Naive thymus-derived CD4-positive, alpha-beta T cell (primary cell): ENCODE measurements at regions not wholly inside any gene's neighbourhood (a gene's known extent, or its start where the extent isn't known, plus 50 kb on each side); places are given as distances from the start of the nearest gene placed in this dataset.

ENCODE experiments used
- ATAC-seq: fragments of 150-1000 bp; cut with Tn5 transposase; 2 replicates; pipeline ENCODE4 v1.10.0; 2021; ENCODE audit warnings: mild to moderate bottlenecking, moderate library complexity
- CTCF ChIA-PET: fragments of 350-600 bp; sonication (Branson Sonifier 250); formaldehyde crosslinking; loops from one replicate; lab custom pipeline; 2021; ENCODE audit warnings: antibody characterized with exemption; lab: Charles Lee
- POLR2A ChIA-PET: fragments of 350-600 bp; sonication (Branson Sonifier 250); formaldehyde crosslinking; loops from one replicate; lab custom pipeline; 2021; ENCODE audit warnings: antibody characterized with exemption, inconsistent platforms; lab: Charles Lee
- DNase-seq, 9 donors: peaks; one replicate each; pipeline versions ENCODE4 v3.0.0 to v3.0.0-alpha.2; 2020 to 2022; ENCODE audit warnings: mixed read lengths in 1 of 9
- H3K27ac ChIP-seq: one replicate; pipeline ENCODE4 v1.7.0; 2013; ENCODE audit warnings: mild to moderate bottlenecking, low read depth, low read length, moderate library complexity
- H3K27me3 ChIP-seq, 2 donors: one replicate each; pipeline ENCODE4 v1.7.0; 2013; ENCODE audit warnings: low read length in 2 of 2, mild to moderate bottlenecking in 2 of 2, moderate library complexity in 2 of 2; ENCODE audit not compliant: control insufficient read depth in 2 of 2, insufficient read depth in 2 of 2
- H3K36me3 ChIP-seq, 3 experiments: 1 replicate in 2 of 3; 2 replicates in 1 of 3; pipeline ENCODE4 v1.7.0; 2013; ENCODE audit warnings: low read length in 3 of 3, mild to moderate bottlenecking in 3 of 3, moderate library complexity in 1 of 3; ENCODE audit not compliant: insufficient read depth in 3 of 3, control insufficient read depth in 2 of 3
- H3K4me1 ChIP-seq, 2 donors: one replicate each; pipeline ENCODE4 v1.7.0; 2013; ENCODE audit warnings: low read length in 2 of 2, mild to moderate bottlenecking in 2 of 2, moderate library complexity in 1 of 2; ENCODE audit not compliant: control insufficient read depth in 2 of 2, insufficient read depth in 2 of 2
- H3K4me3 ChIP-seq: 2 replicates; pipeline ENCODE4 v1.7.0; 2013; ENCODE audit warnings: mild to moderate bottlenecking, low read length
- H3K9me3 ChIP-seq, 3 experiments: 1 replicate in 2 of 3; 2 replicates in 1 of 3; pipeline ENCODE4 v1.7.0; 2013; ENCODE audit warnings: low read length in 3 of 3; ENCODE audit not compliant: control insufficient read depth in 2 of 3
- H3K27ac Mint-ChIP-seq, 9 donors: one replicate each; pipeline ENCODE4 v1.8.0; 2020 to 2022; ENCODE audit warnings: mixed read lengths in 9 of 9, mild to moderate bottlenecking in 8 of 9, moderate library complexity in 5 of 9, inconsistent platforms in 2 of 9
- H3K27me3 Mint-ChIP-seq, 5 donors: one replicate each; pipeline ENCODE4 v1.8.0; 2021 to 2022; ENCODE audit warnings: mixed read lengths in 5 of 5, mild to moderate bottlenecking in 1 of 5
- H3K36me3 Mint-ChIP-seq, 5 donors: one replicate each; pipeline ENCODE4 v1.8.0; 2020 to 2022; ENCODE audit warnings: mixed read lengths in 5 of 5, mild to moderate bottlenecking in 3 of 5, inconsistent platforms in 1 of 5
- H3K4me1 Mint-ChIP-seq, 7 donors: one replicate each; pipeline ENCODE4 v1.8.0; 2020 to 2022; ENCODE audit warnings: mixed read lengths in 7 of 7, mild to moderate bottlenecking in 3 of 7, inconsistent platforms in 1 of 7
- H3K4me3 Mint-ChIP-seq, 10 donors: one replicate each; pipeline ENCODE4 v1.8.0; 2020 to 2022; ENCODE audit warnings: mild to moderate bottlenecking in 10 of 10, mixed read lengths in 10 of 10, moderate library complexity in 6 of 10, inconsistent platforms in 2 of 10
- H3K9me3 Mint-ChIP-seq, 11 donors: one replicate each; pipeline ENCODE4 v1.8.0; 2020 to 2022; ENCODE audit warnings: mixed read lengths in 11 of 11, mild to moderate bottlenecking in 4 of 11, inconsistent platforms in 1 of 11, moderate library complexity in 1 of 11
- intact Hi-C, 2 donors: fragments of 100-400 bp; cut with micrococcal nuclease; formaldehyde crosslinking; loops; one replicate each; pipeline ENCODE4 v1.15.1; 2023

- no peaks in the 10 kb centered on the region for H3K27me3 ChIP-seq
- CTCF ChIA-PET: no interaction called here
- no peak overlapping the region for H3K27ac Mint-ChIP-seq
Observed at GRCh38 chr4:59400334-59400733, 1799.8 kb upstream of the ADGRL3 start.

GRCh38 chr4:59409647-59410046, 1790.5 kb upstream of the ADGRL3 start:
- Histone ChIP-seq H3K9me3 (no peaks in the 10 kb centered on the region), H3K4me1 (no peaks in the 10 kb centered on the region), H3K36me3 (no peaks in the 10 kb centered on the region), H3K27ac (no peak overlapping the region), H3K4me3 (no peak overlapping the region), H3K27me3 (no peaks in the 10 kb centered on the region)
- no peak overlapping the region for H3K4me3 Mint-ChIP-seq
- POLR2A ChIA-PET: no interaction called here
- no peak for DNase-seq
- no peaks in the 10 kb centered on the region for H3K27me3 Mint-ChIP-seq
- H3K27ac Mint-ChIP-seq: no peak overlapping the region
- ATAC-seq: no peak
- no peaks in the 10 kb centered on the region for H3K4me1 Mint-ChIP-seq
- intact Hi-C loops: loop anchor here in 1 of 2 donors (10.0 kb wide), 1 partner anchor 65 kb away; no protein-coding TSS in a partner anchor
- peaks cover 0 to 18% (median 3%) of the 10 kb centered on the region in 11 donors for H3K9me3 Mint-ChIP-seq
- CTCF ChIA-PET: no interaction called here
- H3K36me3 Mint-ChIP-seq: no peaks in the 10 kb centered on the region

More at GRCh38 chr4:59400334-59400733, 1799.8 kb upstream of the ADGRL3 start:
- DNase-seq: no peak
- POLR2A ChIA-PET: no interaction called here
- no peak for ATAC-seq
- H3K36me3 ChIP-seq: no peaks in the 10 kb centered on the region
- no peaks in the 10 kb centered on the region for H3K4me1 Mint-ChIP-seq
- H3K9me3 Mint-ChIP-seq: peaks cover 0 to 21% (median 2%) of the 10 kb centered on the region in 11 donors
- H3K36me3 Mint-ChIP-seq: no peaks in the 10 kb centered on the region
- no peaks in the 10 kb centered on the region for H3K27me3 Mint-ChIP-seq
- no peak overlapping the region for H3K4me3 Mint-ChIP-seq
- H3K4me1 ChIP-seq: no peaks in the 10 kb centered on the region
- intact Hi-C loops: loop anchor here in 1 of 2 donors (10.0 kb wide), 1 partner anchor 56 kb away; no protein-coding TSS in a partner anchor
- no peak overlapping the region for H3K4me3 ChIP-seq
- no peak overlapping the region for H3K27ac ChIP-seq
- H3K9me3 ChIP-seq: no peaks in the 10 kb centered on the region

GRCh38 chr4:59412739-59413138, 1787.4 kb upstream of the ADGRL3 start:
- H3K36me3 ChIP-seq: no peaks in the 10 kb centered on the region
- no peaks in the 10 kb centered on the region for H3K4me1 ChIP-seq
- DNase-seq (no peak), ATAC-seq (no peak)
- H3K4me3 ChIP-seq: no peak overlapping the region
- CTCF ChIA-PET: no interaction called here
- Mint-ChIP-seq H3K4me3 (no peak overlapping the region), H3K4me1 (no peaks in the 10 kb centered on the region), H3K27ac (no peak overlapping the region), H3K36me3 (no peaks in the 10 kb centered on the region), H3K27me3 (no peaks in the 10 kb centered on the region), H3K9me3 (peaks cover 0 to 30% (median 5%) of the 10 kb centered on the region in 11 donors)
- intact Hi-C loops: no loop called here
- no peaks in the 10 kb centered on the region for H3K9me3 ChIP-seq
- POLR2A ChIA-PET: no interaction called here
- H3K27ac ChIP-seq: no peak overlapping the region
- no peaks in the 10 kb centered on the region for H3K27me3 ChIP-seq

GRCh38 chr4:59455751-59456150, 1744.4 kb upstream of the ADGRL3 start:
- Mint-ChIP-seq H3K36me3 (no peaks in the 10 kb centered on the region), H3K4me1 (no peaks in the 10 kb centered on the region), H3K9me3 (peaks cover 4 to 9% (median 6%) of the 10 kb centered on the region in 11 donors), H3K27me3 (no peaks in the 10 kb centered on the region), H3K4me3 (no peak overlapping the region), H3K27ac (no peak overlapping the region)
- Histone ChIP-seq H3K9me3 (no peaks in the 10 kb centered on the region), H3K36me3 (no peaks in the 10 kb centered on the region), H3K27ac (no peak overlapping the region), H3K4me3 (no peak overlapping the region), H3K27me3 (no peaks in the 10 kb centered on the region), H3K4me1 (no peaks in the 10 kb centered on the region)
- intact Hi-C loops: no loop called here
- POLR2A ChIA-PET: no interaction called here
- DNase-seq: no peak
- CTCF ChIA-PET: no interaction called here
- ATAC-seq: no peak

GRCh38 chr4:59457576-59457975, 1742.5 kb upstream of the ADGRL3 start:
- intact Hi-C loops: no loop called here
- no peak overlapping the region for H3K27ac ChIP-seq
- H3K36me3 ChIP-seq: no peaks in the 10 kb centered on the region
- ChIA-PET POLR2A (no interaction called here), CTCF (no interaction called here)
- no peak for DNase-seq
- H3K9me3 ChIP-seq: no peaks in the 10 kb centered on the region
- H3K27me3 ChIP-seq: no peaks in the 10 kb centered on the region
- no peaks in the 10 kb centered on the region for H3K36me3 Mint-ChIP-seq
- H3K9me3 Mint-ChIP-seq: peaks cover 2 to 9% (median 5%) of the 10 kb centered on the region in 11 donors
- no peak overlapping the region for H3K4me3 Mint-ChIP-seq
- H3K4me1 ChIP-seq: no peaks in the 10 kb centered on the region
- no peak for ATAC-seq
- no peaks in the 10 kb centered on the region for H3K4me1 Mint-ChIP-seq
- H3K27me3 Mint-ChIP-seq: no peaks in the 10 kb centered on the region
- H3K27ac Mint-ChIP-seq: no peak overlapping the region
- H3K4me3 ChIP-seq: no peak overlapping the region

GRCh38 chr4:59484944-59485343, 1715.2 kb upstream of the ADGRL3 start:
- peaks cover 0 to 25% (median 6%) of the 10 kb centered on the region in 11 donors for H3K9me3 Mint-ChIP-seq
- ChIA-PET CTCF (no interaction called here), POLR2A (no interaction called here)
- intact Hi-C loops: no loop called here
- Histone ChIP-seq H3K36me3 (no peaks in the 10 kb centered on the region), H3K9me3 (no peaks in the 10 kb centered on the region), H3K27ac (no peak overlapping the region), H3K27me3 (no peaks in the 10 kb centered on the region), H3K4me3 (no peak overlapping the region), H3K4me1 (no peaks in the 10 kb centered on the region)
- ATAC-seq: no peak
- no peak for DNase-seq
- H3K4me1 Mint-ChIP-seq: no peaks in the 10 kb centered on the region
- no peaks in the 10 kb centered on the region for H3K36me3 Mint-ChIP-seq
- no peaks in the 10 kb centered on the region for H3K27me3 Mint-ChIP-seq
- no peak overlapping the region for H3K4me3 Mint-ChIP-seq
- no peak overlapping the region for H3K27ac Mint-ChIP-seq

- Histone ChIP-seq H3K9me3 (no peaks in the 10 kb centered on the region), H3K36me3 (no peaks in the 10 kb centered on the region), H3K27ac (no peak overlapping the region), H3K27me3 (no peaks in the 10 kb centered on the region), H3K4me1 (no peaks in the 10 kb centered on the region), H3K4me3 (no peak overlapping the region)
- Mint-ChIP-seq H3K27ac (no peak overlapping the region), H3K9me3 (peaks cover 0 to 9% (median 4%) of the 10 kb centered on the region in 11 donors), H3K4me1 (no peaks in the 10 kb centered on the region), H3K27me3 (no peaks in the 10 kb centered on the region), H3K4me3 (no peak overlapping the region), H3K36me3 (no peaks in the 10 kb centered on the region)
- ChIA-PET POLR2A (no interaction called here), CTCF (no interaction called here)
- intact Hi-C loops: no loop called here
- DNase-seq (no peak), ATAC-seq (no peak)
Observed at GRCh38 chr4:59500103-59500502, 1700.0 kb upstream of the ADGRL3 start.
